GM10266 (cell line): ENCODE measurements at regions not wholly inside any gene's neighbourhood (a gene's known extent, or its start where the extent isn't known, plus 50 kb on each side); places are given as distances from the start of the nearest gene placed in this dataset.

Source experiments
- DNase-seq: peaks from one replicate; pipeline ENCODE4 v3.0.0; 2012; ENCODE audit errors: extremely low spot score
- TF ChIP-seq, protein P1 (sequence below): IDR thresholded peaks from 2 replicates; pipeline ENCODE4 v1.5.1; 2012; ENCODE audit warnings: mild to moderate bottlenecking, low read depth; ENCODE audit not compliant: control insufficient read depth, insufficient read depth; ENCODE audit errors: missing control alignments

- TF ChIP-seq, protein P1, sequence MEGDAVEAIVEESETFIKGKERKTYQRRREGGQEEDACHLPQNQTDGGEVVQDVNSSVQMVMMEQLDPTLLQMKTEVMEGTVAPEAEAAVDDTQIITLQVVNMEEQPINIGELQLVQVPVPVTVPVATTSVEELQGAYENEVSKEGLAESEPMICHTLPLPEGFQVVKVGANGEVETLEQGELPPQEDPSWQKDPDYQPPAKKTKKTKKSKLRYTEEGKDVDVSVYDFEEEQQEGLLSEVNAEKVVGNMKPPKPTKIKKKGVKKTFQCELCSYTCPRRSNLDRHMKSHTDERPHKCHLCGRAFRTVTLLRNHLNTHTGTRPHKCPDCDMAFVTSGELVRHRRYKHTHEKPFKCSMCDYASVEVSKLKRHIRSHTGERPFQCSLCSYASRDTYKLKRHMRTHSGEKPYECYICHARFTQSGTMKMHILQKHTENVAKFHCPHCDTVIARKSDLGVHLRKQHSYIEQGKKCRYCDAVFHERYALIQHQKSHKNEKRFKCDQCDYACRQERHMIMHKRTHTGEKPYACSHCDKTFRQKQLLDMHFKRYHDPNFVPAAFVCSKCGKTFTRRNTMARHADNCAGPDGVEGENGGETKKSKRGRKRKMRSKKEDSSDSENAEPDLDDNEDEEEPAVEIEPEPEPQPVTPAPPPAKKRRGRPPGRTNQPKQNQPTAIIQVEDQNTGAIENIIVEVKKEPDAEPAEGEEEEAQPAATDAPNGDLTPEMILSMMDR, result no peak
- DNase-seq, result no peak
Observed at GRCh38 chr14:99057576-99058083, 214.4 kb downstream of the BCL11B start.

- no peak for DNase-seq
- TF ChIP-seq, protein P1, result no peak
Observed at GRCh38 chr14:99058542-99058941, 213.5 kb downstream of the BCL11B start.

- DNase-seq, result no peak
- TF ChIP-seq, protein P1, result no peak
Observed at GRCh38 chr14:99062216-99062615, 209.8 kb downstream of the BCL11B start.

GRCh38 chr14:99062772-99063418 is 209.1 kb downstream of the BCL11B start:
- TF ChIP-seq, protein P1, result no peak
- no peak for DNase-seq

DNA sequence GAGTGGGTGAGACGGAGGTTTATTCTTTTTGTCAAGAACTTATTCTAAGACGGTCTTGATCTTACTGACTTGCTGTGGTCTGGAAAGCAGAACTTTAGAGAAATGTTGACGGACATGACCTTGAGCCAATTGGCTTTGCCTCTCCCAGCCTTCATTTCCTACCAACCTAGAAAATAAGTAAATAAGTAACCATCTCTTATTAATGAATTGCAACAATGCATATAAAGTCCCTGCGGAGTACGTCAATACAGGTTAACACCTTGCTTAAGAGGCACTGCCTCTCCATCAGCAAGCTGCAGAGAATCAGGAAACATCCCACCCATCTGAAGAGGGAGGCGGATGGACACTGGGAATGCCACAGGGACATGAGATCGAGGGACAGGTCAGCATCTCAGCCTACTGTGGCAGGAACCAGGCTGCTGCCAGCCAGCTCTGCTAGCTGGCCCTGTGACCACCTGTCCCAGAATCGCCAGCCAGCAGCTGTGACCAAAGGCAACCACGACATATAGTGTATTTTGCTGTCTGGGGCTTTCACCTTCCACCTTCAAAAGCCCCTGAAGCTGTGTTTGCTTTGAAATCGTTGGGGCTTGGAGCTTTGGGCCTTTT is 208.3 kb downstream of the BCL11B start:
- no peak for DNase-seq
- TF ChIP-seq, protein P1, result no peak

- TF ChIP-seq, protein P1, result no peak
- DNase-seq, result no peak
Observed at GRCh38 chr14:99064262-99064954, 207.6 kb downstream of the BCL11B start.

DNA sequence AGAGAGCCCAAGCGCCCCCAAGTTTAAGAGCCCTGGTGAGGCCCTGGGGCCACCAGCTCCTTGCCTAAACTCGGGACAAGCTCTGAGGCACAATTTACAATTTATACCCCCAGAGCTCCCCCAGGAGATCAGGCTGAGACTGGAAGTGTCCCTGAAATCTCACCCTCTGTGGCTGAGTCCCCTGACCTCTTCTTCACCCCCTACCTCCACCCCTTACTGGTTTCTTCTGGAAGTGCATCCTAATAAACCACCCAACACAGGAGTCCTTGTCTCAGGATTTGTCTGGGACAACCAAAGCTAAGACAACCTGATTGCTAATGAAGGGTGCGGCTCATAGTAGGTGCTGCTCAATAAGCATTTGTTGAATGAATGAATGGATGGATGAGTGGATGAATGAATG is 206.4 kb downstream of the BCL11B start:
- TF ChIP-seq, protein P1, result no peak
- DNase-seq, result no peak
